Renal cortical epithelial cell (primary cell): ENCODE measurements at regions not wholly inside any gene's neighbourhood (a gene's known extent, or its start where the extent isn't known, plus 50 kb on each side); places are given as distances from the start of the nearest gene placed in this dataset.
"Not testable (repeated sequence)": the region's sequence is repeated elsewhere in the genome, so short reads cannot be mapped to it uniquely, and the experiment has no call there.

ENCODE experiments used
- DNase-seq: peaks from one replicate; pipeline ENCODE4 v3.0.0-alpha.2; 2011; ENCODE audit warnings: low read depth

GRCh38 chr12:43252585-43252984 lies 299.4 kb downstream of the ADAMTS20 start:
- no peak for DNase-seq

- DNase-seq = no peak
Measured at GRCh38 chr12:43245947-43246346, 306.1 kb downstream of the ADAMTS20 start.

DNA sequence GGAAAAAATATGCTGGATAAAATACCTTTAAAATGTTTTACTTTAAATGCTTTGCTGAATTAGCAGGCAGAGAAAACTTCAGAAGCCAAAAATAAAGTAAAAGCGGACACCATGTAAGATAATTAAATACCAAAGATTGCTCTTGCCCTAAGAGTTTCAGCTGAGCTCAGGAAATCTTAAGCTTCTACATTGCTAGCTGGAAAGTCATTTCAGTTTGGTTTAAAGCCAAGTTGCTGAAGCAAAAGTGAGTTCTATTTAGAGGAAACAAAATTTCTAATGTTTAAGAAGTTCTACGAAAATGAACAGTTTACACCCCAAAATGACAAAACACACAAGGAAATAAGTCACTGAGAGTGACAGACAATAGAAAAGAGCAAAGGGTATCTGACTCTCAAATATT lies 310.0 kb downstream of the ADAMTS20 start:
- DNase-seq = peak; percentile 16

DNA sequence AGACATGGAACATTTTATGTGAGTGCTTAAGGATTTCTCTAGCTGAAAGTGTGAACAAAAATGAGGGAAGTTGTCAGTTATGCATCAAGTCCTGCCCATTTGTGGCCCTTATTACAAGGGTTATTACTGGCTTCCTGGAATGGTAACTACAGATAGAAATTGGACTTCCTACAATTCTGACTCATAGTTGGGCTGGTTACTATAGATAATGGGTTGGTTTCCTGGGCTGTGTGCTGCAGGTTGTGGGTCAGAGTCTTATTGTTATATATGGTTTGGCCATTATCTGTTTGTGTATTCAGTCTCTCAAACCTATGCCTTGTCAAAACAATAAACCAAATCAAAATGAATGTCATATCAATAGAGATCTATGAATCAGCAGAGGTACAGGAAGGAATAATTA lies 313.7 kb downstream of the ADAMTS20 start:
- no peak for DNase-seq

- DNase-seq = no peak
Measured at GRCh38 chr12:43237238-43237879, 314.6 kb downstream of the ADAMTS20 start.

- DNase-seq = no peak
Measured at GRCh38 chr12:43235721-43236120, 316.3 kb downstream of the ADAMTS20 start.

- no peak for DNase-seq
Measured at GRCh38 chr12:43233861-43234260, 318.1 kb downstream of the ADAMTS20 start.

- DNase-seq = no peak
Measured at GRCh38 chr12:43226151-43226550, 325.9 kb downstream of the ADAMTS20 start.

GRCh38 chr12:43224190-43224805 lies 327.7 kb downstream of the ADAMTS20 start:
- DNase-seq = not testable (repeated sequence)

GRCh38 chr12:43222796-43223195 lies 329.2 kb downstream of the ADAMTS20 start:
- no peak for DNase-seq

- DNase-seq = no peak
Measured at GRCh38 chr12:43221216-43221615, 330.8 kb downstream of the ADAMTS20 start.

- DNase-seq = no peak
Measured at GRCh38 chr12:43216490-43216889, 335.5 kb downstream of the ADAMTS20 start.

DNA sequence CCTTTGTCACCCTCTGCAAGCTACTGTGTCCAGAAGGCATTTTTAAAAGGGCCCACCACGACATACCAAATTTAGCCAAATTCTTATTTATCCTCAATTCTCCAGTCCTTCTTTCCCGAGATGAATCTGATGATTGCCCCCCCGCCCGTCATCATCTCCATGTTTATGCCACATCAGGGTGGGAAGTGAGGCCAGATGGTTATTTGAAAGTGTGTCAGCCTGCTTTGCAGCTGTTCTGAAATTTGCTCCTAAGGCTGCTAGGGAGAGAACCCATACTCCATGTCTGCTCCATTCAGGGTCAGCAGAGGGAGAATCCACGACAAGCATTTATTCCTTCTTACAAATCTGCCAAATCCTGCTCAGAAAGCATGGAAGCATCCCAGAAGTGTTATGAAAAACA lies 337.8 kb downstream of the ADAMTS20 start:
- DNase-seq = no peak

DNA sequence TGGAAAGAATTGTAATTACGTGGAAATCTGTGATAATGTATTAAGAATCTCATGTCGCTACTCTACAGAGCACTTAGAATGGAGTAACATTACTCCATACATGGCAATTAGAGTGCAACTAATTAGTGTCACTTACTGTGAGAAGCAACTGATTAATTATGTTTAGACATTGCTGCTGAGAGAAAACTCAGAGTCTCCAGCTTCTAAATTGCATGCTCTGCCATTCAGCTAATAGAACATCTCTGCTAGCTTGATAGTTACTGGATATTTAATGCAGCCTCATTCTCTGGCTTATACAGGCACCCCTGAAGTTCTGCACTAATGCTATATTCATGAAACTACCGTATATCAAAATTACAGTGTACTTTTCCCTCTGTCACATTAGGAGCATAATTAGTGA lies 338.4 kb downstream of the ADAMTS20 start:
- DNase-seq = no peak

GRCh38 chr12:43210485-43211192 lies 341.4 kb downstream of the ADAMTS20 start:
- peak; percentile 47 for DNase-seq

GRCh38 chr12:43208627-43209026 lies 343.4 kb downstream of the ADAMTS20 start:
- peak; percentile 83 for DNase-seq

DNA sequence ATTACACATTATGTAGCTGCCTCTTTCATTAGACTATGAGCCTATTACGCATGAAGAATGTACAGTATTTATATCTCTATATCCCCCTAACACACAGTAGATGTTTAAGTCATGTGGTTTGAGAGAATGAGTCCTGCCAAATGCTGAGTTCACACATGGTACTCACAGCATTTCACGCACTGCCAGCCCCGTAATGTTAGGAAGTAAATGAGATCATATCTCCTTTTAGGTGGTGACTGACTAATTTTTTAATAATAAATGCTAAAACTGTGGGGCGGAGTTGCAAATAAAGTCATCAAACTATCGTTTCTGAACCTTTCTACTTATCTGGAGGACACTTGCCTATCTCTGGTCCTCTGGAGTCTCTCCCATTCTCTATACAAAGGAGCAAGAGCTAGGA lies 343.8 kb downstream of the ADAMTS20 start:
- peak; percentile 11 for DNase-seq

- DNase-seq = peak; percentile 59
Measured at GRCh38 chr12:43206396-43206795, 345.6 kb downstream of the ADAMTS20 start.

DNA sequence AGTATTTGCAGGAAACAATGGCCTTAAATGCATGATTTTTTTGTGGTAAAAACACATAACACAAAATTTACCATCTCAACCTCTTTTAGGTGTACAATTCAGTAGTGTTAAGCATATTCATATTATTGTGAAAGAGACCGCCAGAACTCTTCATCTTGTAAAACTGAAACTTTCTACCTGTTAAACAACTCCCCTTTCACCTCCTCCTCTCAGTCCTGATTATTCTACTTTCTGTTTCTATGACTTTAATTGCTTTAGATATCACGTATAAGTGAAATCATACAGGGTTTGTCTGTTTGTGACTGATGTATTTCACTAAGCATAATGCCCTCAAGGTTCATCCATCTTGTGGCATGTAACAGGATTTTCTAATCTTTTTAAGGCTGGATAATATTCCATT lies 353.4 kb downstream of the ADAMTS20 start:
- no peak for DNase-seq

DNA sequence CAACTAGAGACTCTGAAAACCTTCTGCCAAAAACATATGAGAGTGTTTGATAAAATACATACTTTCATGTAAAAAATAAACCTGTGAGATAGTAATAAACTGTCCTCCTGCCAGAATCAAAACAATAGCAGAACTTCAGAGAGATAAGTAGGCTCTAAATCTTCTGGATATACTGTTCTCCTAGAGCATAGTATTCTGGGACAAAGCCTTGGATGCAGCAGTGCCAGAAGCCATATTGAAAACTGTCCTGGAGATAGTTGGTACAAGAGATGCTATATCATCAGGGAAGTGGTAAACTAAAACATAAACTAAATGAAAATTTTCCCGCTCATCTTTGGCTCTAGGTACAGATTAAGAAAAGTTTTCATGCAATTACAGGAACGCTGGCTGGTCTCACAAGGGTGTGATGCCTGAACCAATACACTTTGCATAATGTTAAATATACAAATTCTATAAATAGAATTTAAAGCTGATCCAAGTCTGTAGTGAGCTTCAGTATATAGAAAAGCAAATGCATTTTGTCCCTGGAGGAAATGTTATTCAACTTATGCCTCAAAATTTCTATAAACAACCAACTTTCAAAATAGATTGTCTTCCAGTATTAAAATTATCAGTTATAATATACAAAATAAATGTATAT lies 355.6 kb downstream of the ADAMTS20 start:
- no peak for DNase-seq

DNA sequence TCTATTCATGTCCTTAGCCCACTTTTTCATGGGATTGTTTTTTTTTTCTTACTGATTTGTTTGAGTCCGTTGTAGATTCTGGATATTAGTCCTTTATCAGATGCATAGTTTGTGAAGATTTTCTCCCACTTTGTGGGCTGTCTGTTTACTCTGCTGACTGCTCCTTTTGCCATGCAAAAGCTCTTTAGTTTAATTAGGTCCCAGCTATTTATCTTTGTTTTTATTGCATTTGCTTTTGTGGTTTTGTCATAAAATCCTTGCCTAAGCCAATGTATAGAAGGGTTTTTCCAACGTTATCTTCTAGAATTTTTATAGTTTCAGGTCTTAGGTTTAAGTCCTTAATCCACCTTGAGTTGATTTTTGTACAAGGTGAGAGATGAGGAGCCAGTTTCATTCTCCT lies 358.9 kb downstream of the ADAMTS20 start:
- not testable (repeated sequence) for DNase-seq

DNA sequence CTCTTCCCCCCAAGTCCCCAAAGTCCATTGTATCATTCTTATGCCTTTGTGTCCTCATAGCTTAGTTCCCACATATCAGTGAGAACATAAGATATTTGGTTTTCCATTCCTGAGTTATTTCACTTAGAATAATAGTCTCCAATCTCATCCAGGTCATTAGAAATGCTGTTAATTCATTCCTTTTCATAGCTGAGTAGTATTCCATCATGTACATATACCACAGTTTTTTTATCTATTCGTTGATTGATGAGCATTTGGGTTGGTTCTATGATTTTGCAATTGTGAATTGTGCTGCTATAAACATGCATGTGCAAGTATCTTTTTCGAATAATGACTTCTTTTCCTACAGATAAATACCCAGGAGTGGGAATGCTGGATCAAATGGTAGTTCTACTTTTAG lies 359.6 kb downstream of the ADAMTS20 start:
- DNase-seq = not testable (repeated sequence)

GRCh38 chr12:43180242-43180641 lies 371.8 kb downstream of the ADAMTS20 start:
- no peak for DNase-seq
